ENCODE measurements at regions not wholly inside any gene's neighbourhood (a gene's known extent, or its start where the extent isn't known, plus 50 kb on each side); places are given as distances from the start of the nearest gene placed in this dataset.
"Not testable (repeated sequence)": the region's sequence is repeated elsewhere in the genome, so short reads cannot be mapped to it uniquely, and the experiment has no call there.

DNA sequence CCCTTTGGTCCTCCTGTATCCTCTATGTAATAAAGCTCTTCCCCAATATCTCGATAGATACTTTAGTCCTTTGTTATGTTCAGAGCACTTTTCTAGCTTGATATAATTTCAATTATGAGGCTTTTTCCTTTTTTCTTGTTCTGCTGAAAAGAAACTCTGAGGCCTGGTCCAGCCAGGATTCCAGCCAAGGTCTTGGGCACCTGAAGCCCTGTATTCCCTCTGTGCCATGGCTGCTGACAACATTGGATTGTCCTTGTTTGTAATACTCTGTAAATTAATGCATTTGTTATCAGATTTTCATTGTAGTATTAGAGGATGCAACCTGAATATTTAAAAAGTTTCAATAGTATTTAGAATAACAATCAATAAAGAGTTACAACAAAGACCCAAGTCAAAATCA lies 67.9 kb upstream of the ADAMTS5 start:
- no peak overlapping the region for H3K4me3 Mint-ChIP-seq
- no peak for ATAC-seq (ENCODE audit: low read depth)
- H3K36me3 Mint-ChIP-seq (ENCODE audit: low read depth): no peaks in the 10 kb centered on the region
- DNase-seq: no peak
- H3K27me3 Mint-ChIP-seq: no peaks in the 10 kb centered on the region
- no peaks in the 10 kb centered on the region for H3K9me3 Mint-ChIP-seq
- POLR2A ChIA-PET: no interaction called here
- no peaks in the 10 kb centered on the region for H3K4me1 Mint-ChIP-seq
- TF ChIP-seq, protein P1, sequence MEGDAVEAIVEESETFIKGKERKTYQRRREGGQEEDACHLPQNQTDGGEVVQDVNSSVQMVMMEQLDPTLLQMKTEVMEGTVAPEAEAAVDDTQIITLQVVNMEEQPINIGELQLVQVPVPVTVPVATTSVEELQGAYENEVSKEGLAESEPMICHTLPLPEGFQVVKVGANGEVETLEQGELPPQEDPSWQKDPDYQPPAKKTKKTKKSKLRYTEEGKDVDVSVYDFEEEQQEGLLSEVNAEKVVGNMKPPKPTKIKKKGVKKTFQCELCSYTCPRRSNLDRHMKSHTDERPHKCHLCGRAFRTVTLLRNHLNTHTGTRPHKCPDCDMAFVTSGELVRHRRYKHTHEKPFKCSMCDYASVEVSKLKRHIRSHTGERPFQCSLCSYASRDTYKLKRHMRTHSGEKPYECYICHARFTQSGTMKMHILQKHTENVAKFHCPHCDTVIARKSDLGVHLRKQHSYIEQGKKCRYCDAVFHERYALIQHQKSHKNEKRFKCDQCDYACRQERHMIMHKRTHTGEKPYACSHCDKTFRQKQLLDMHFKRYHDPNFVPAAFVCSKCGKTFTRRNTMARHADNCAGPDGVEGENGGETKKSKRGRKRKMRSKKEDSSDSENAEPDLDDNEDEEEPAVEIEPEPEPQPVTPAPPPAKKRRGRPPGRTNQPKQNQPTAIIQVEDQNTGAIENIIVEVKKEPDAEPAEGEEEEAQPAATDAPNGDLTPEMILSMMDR (IDR thresholded peaks at IDR 0.05): no peak
- CTCF ChIA-PET: no interaction called here
- intact Hi-C loops (cut with micrococcal nuclease): no loop called here
- H3K27ac Mint-ChIP-seq: no peak overlapping the region

DNA sequence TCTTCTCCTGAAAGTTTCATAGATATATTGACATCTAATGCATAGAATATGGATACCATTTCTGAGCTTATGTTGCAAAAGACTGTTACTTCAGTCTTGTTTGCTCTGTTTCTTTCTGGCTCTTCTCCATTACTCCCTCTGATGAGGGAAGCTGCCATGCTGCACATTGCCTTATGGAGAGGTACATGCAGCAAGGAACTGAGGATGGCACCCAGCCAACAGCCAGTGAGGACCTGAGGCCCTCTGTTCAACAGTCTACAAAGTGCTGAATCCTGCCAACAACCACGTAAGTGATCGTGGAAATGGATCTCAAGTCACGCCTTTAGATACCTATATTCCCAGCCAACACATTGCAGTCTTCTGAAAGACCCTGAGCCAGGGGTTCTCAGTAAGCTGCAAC lies 66.6 kb upstream of the ADAMTS5 start:
- Mint-ChIP-seq H3K9me3 (peaks cover 4% of the 10 kb centered on the region), H3K4me3 (no peak overlapping the region), H3K27me3 (no peaks in the 10 kb centered on the region), H3K27ac (no peak overlapping the region), H3K4me1 (no peaks in the 10 kb centered on the region), H3K36me3 (ENCODE audit: low read depth) (no peaks in the 10 kb centered on the region)
- CTCF ChIA-PET: no interaction called here
- no peak for DNase-seq
- intact Hi-C loops (cut with micrococcal nuclease): no loop called here
- POLR2A ChIA-PET: no interaction called here
- ATAC-seq (ENCODE audit: low read depth): no peak
- TF ChIP-seq, protein P1 (IDR thresholded peaks at IDR 0.05): no peak

DNA sequence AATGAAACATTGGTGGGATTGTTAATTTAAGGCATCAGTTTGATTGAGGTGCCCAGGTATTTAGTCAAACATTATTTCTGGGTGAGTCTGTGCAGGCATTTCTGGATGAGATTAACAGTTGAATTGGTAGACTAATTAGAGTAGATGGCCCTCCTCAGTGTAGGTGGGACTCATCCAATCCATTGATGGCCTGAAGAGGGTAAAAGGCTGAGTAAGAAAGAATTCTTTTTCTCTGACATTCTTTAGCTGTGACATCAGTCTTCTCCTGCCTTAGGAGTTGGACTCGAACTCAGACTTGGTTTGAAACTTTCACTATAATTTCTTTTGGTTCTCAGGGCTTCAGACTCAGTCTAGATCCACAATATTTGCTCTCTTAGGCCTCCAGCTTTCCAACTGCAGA lies 59.6 kb upstream of the ADAMTS5 start:
- CTCF ChIA-PET: no interaction called here

DNA sequence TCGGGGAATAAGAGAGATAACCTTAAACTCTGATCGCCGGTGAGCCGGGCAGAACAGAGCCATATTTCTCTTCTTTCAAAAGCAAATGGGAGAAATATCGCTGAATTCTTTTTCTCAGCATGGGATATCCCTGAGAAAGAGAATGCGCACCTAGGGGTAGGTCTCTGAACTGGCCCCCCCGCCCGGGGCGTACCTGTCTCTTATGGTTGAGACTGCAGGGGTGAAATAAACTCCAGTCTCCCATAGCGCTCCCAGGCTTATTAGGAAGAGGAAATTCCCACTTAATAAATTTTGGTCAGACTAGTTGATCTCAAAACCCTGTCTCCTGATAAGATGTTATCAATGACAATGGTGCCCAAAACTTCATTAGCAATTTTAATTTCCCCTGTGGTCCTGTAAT lies 58.8 kb upstream of the ADAMTS5 start:
- H3K9me3 Mint-ChIP-seq; H3K27me3 Mint-ChIP-seq; H3K36me3 Mint-ChIP-seq (ENCODE audit: low read depth); H3K4me1 Mint-ChIP-seq; H3K4me3 Mint-ChIP-seq; DNase-seq; ATAC-seq (ENCODE audit: low read depth); CTCF ChIA-PET; POLR2A ChIA-PET; intact Hi-C loops (cut with micrococcal nuclease); H3K27ac Mint-ChIP-seq: not testable (repeated sequence)

More for the DNA sequence above, 59.6 kb upstream of the ADAMTS5 start:
- intact Hi-C loops (cut with micrococcal nuclease): no loop called here
- Mint-ChIP-seq H3K9me3 (peaks cover 7% of the 10 kb centered on the region), H3K36me3 (ENCODE audit: low read depth) (no peaks in the 10 kb centered on the region), H3K4me3 (no peak overlapping the region), H3K27ac (no peak overlapping the region), H3K4me1 (no peaks in the 10 kb centered on the region), H3K27me3 (no peaks in the 10 kb centered on the region)
- POLR2A ChIA-PET: no interaction called here
- TF ChIP-seq, protein P1 (IDR thresholded peaks at IDR 0.05): no peak
- no peak for ATAC-seq (ENCODE audit: low read depth)
- no peak for DNase-seq

DNA sequence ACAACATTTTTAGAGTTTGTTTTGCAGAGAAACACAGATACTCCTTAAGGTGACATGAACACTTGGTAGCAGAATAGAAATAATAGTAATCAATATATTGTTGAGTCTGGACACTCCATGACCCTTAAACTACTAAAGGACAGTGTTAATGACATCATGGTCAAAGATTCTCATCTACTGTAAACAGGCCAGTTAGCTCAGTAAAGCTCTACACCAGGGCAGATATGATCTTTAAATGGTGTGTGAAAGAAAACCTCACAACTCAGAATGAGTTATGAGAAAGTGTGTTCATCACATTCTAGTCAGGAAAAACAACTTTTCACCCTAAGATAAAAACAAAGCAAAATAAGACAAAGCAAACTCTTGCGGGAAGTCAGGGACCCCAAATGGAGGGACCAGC lies 58.1 kb upstream of the ADAMTS5 start:
- Mint-ChIP-seq H3K9me3 (peaks cover 7% of the 10 kb centered on the region), H3K4me1 (no peaks in the 10 kb centered on the region), H3K36me3 (ENCODE audit: low read depth) (no peaks in the 10 kb centered on the region), H3K4me3 (no peak overlapping the region), H3K27me3 (no peaks in the 10 kb centered on the region), H3K27ac (no peak overlapping the region)
- TF ChIP-seq, protein P1 (IDR thresholded peaks at IDR 0.05): no peak
- no peak for DNase-seq
- no peak for ATAC-seq (ENCODE audit: low read depth)
- ChIA-PET POLR2A (no interaction called here), CTCF (no interaction called here)
- intact Hi-C loops (cut with micrococcal nuclease): no loop called here

DNA sequence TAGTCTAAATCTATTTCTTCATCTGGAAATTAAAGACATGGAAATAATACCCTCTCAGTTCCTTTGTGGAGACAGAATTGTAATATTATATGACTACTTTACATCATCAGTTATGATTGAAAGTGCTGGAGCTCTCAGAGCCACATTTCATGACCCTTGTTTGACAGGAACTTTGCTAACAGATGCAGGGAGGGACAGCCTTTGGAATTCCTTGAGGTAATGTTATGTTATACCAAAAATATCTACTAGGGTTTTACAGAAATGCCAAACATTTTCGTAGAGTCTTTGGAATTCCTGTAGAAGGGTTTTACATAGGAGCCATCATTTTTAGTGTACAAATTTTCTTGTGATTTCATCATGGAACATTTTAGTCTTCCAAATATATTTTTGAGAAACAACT lies 57.4 kb upstream of the ADAMTS5 start:
- H3K4me1 Mint-ChIP-seq: no peaks in the 10 kb centered on the region

More for the DNA sequence above, 57.4 kb upstream of the ADAMTS5 start:
- Mint-ChIP-seq H3K4me3 (no peak overlapping the region), H3K36me3 (ENCODE audit: low read depth) (no peaks in the 10 kb centered on the region), H3K9me3 (peaks cover 3% of the 10 kb centered on the region), H3K27me3 (no peaks in the 10 kb centered on the region), H3K27ac (no peak overlapping the region)
- ATAC-seq (ENCODE audit: low read depth) (no peak), DNase-seq (no peak)
- ChIA-PET POLR2A (no interaction called here), CTCF (no interaction called here)
- intact Hi-C loops (cut with micrococcal nuclease): no loop called here
- TF ChIP-seq, protein P1 (IDR thresholded peaks at IDR 0.05): no peak

Measured in activated B cell treated with CpG ODN at 0.5 μM for 24 hours (primary cell).